IMR-90 (cell line): ENCODE measurements at regions not wholly inside any gene's neighbourhood (a gene's known extent, or its start where the extent isn't known, plus 50 kb on each side); places are given as distances from the start of the nearest gene placed in this dataset.

Experiments
- ATAC-seq: fragments of 200-7000 bp; cut with Tn5 transposase; 2 replicates; pipeline ENCODE4 v1.9.1; 2020; ENCODE audit warnings: low read depth, mild to moderate bottlenecking, moderate library complexity
- BruUV-seq: library from RNA; stranded (reverse); fragments of 400-500 nt; replicated peaks from 2 replicates; lab custom pipeline; 2021; lab: Mats Ljungman, UMichigan
- CTCF ChIA-PET: fragments of 300-600 bp; formaldehyde crosslinking; extraction: SDS; loops from one replicate; lab custom pipeline; 2021; ENCODE audit warnings: antibody characterized with exemption; lab: Yijun Ruan, JAX
- POLR2A ChIA-PET: fragments of 300-600 bp; sonication (Branson Sonifier 250); formaldehyde crosslinking; loops from one replicate; lab custom pipeline; 2022; ENCODE audit warnings: antibody characterized with exemption; ENCODE audit not compliant: unreplicated experiment; lab: Charles Lee
- DNase-seq: peaks from one replicate; pipeline ENCODE4 v3.0.0; 2013
- H2AFZ ChIP-seq: replicated peaks from 2 replicates; pipeline ENCODE3; 2013; ENCODE audit warnings: low read length, mild to moderate bottlenecking; ENCODE audit not compliant: poor library complexity
- H2AK5ac ChIP-seq: 2 replicates; pipeline ENCODE4 v1.6.1; 2013; ENCODE audit warnings: low read depth, low read length, inconsistent platforms
- H2AK9ac ChIP-seq: replicated peaks from 2 replicates; pipeline ENCODE3; 2013; ENCODE audit warnings: mild to moderate bottlenecking, low read depth, low read length, moderate library complexity; ENCODE audit not compliant: poor library complexity
- H2BK120ac ChIP-seq: 2 replicates; pipeline ENCODE4 v1.6.1; 2013; ENCODE audit warnings: low read depth, low read length, inconsistent platforms
- H2BK15ac ChIP-seq: 3 replicates; pipeline ENCODE4 v1.6.1; 2013; ENCODE audit warnings: low read depth, low read length, inconsistent platforms
- H2BK20ac ChIP-seq: 2 replicates; pipeline ENCODE4 v1.6.1; 2013; ENCODE audit warnings: low read depth, mild to moderate bottlenecking, inconsistent platforms, low read length, moderate library complexity
- H2BK5ac ChIP-seq: 2 replicates; pipeline ENCODE4 v1.6.1; 2013; ENCODE audit warnings: mild to moderate bottlenecking, low read depth, low read length, inconsistent platforms; ENCODE audit not compliant: poor library complexity, severe bottlenecking
- H3K14ac ChIP-seq: replicated peaks from 2 replicates; pipeline ENCODE4 v1.6.1; 2013; ENCODE audit warnings: low read depth, low read length, inconsistent platforms
- H3K18ac ChIP-seq: 2 replicates; pipeline ENCODE4 v1.6.1; 2013; ENCODE audit warnings: low read depth, low read length, control low read depth
- H3K23ac ChIP-seq: 2 replicates; pipeline ENCODE4 v1.6.1; 2013; ENCODE audit warnings: low read depth, low read length, inconsistent platforms
- H3K27ac ChIP-seq: 2 replicates; pipeline ENCODE4 v1.5.1; 2013; ENCODE audit warnings: mild to moderate bottlenecking, control low read depth, low read length; ENCODE audit not compliant: insufficient read depth
- H3K27me3 ChIP-seq: 2 replicates; pipeline ENCODE4 v1.6.1; 2013; ENCODE audit warnings: low read length; ENCODE audit not compliant: control insufficient read depth, insufficient read depth
- H3K36me3 ChIP-seq: 2 replicates; pipeline ENCODE4 v1.6.1; 2013; ENCODE audit warnings: low read length, mixed read lengths; ENCODE audit not compliant: control insufficient read depth, insufficient read depth
- H3K4ac ChIP-seq: 2 replicates; pipeline ENCODE4 v1.6.1; 2013; ENCODE audit warnings: low read depth, low read length, inconsistent platforms
- H3K4me1 ChIP-seq: 2 replicates; pipeline ENCODE4 v1.6.1; 2013; ENCODE audit warnings: low read length, mixed read lengths; ENCODE audit not compliant: control insufficient read depth, insufficient read depth
- H3K4me2 ChIP-seq: 2 replicates; pipeline ENCODE4 v1.6.1; 2013; ENCODE audit warnings: low read depth, mild to moderate bottlenecking, control low read depth, low read length, moderate library complexity
- H3K4me3 ChIP-seq: 2 replicates; pipeline ENCODE4 v1.5.1; 2013; ENCODE audit warnings: low read depth, mild to moderate bottlenecking, control low read depth, low read length, moderate library complexity; ENCODE audit not compliant: insufficient read depth
- H3K56ac ChIP-seq: 2 replicates; pipeline ENCODE4 v1.6.1; 2013; ENCODE audit warnings: low read length, inconsistent platforms; ENCODE audit not compliant: insufficient read depth; ENCODE audit errors: extremely low read depth
- H3K79me1 ChIP-seq, 2 experiments: 2 replicates each; pipeline ENCODE4 v1.6.1; 2013; ENCODE audit warnings: low read length in 2 of 2, inconsistent platforms in 1 of 2, low read depth in 1 of 2
- H3K9ac ChIP-seq: 2 replicates; pipeline ENCODE4 v1.6.1; 2013; ENCODE audit warnings: low read depth, low read length, control low read depth
- H3K9me1 ChIP-seq: 2 replicates; pipeline ENCODE4 v1.6.1; 2013; ENCODE audit warnings: low read length, inconsistent platforms; ENCODE audit not compliant: insufficient read depth
- H3K9me3 ChIP-seq: 2 replicates; pipeline ENCODE4 v1.6.1; 2013; ENCODE audit warnings: low read length; ENCODE audit not compliant: control insufficient read depth, insufficient read depth
- H4K20me1 ChIP-seq: 2 replicates; pipeline ENCODE4 v1.6.1; 2013; ENCODE audit warnings: low read length, inconsistent platforms; ENCODE audit not compliant: insufficient read depth
- H4K5ac ChIP-seq: 2 replicates; pipeline ENCODE4 v1.6.1; 2013; ENCODE audit warnings: mild to moderate bottlenecking, low read depth, low read length, control low read depth
- H4K8ac ChIP-seq, 2 experiments: 2 replicates each; pipeline ENCODE4 v1.6.1; 2013; ENCODE audit warnings: low read depth in 2 of 2, low read length in 2 of 2, control low read depth in 1 of 2, inconsistent platforms in 1 of 2
- H4K91ac ChIP-seq: 2 replicates; pipeline ENCODE4 v1.6.1; 2013; ENCODE audit warnings: low read depth, low read length, inconsistent platforms; ENCODE audit not compliant: insufficient read depth
- CEBPB ChIP-seq: IDR thresholded peaks from 2 replicates; pipeline ENCODE4 v1.6.1; 2012; ENCODE audit warnings: low read depth, low read length, improper control_type of control experiment
- CTCF ChIP-seq: conservative IDR thresholded peaks from 2 replicates; pipeline ENCODE4 v1.5.1; 2012; ENCODE audit warnings: mild to moderate bottlenecking, low read depth, low read length, improper control_type of control experiment
- MAFK ChIP-seq: IDR thresholded peaks from 2 replicates; pipeline ENCODE4 v1.6.1; 2012; ENCODE audit warnings: low read depth, low read length, improper control_type of control experiment
- MAZ ChIP-seq: IDR thresholded peaks from 2 replicates; pipeline ENCODE4 v1.6.1; 2012; ENCODE audit warnings: low read depth, mild to moderate bottlenecking, low read length, improper control_type of control experiment, moderate library complexity, borderline replicate concordance
- POLR2A ChIP-seq: IDR thresholded peaks from 2 replicates; pipeline ENCODE4 v1.6.1; 2012; ENCODE audit warnings: mild to moderate bottlenecking, low read depth, low read length
- RAD21 ChIP-seq: IDR thresholded peaks from 2 replicates; pipeline ENCODE4 v1.6.1; 2012; ENCODE audit warnings: low read length, improper control_type of control experiment
- WGBS, 2 experiments: methylation state at CpG; one replicate each; pipeline versions ENCODE4 v1.1.5 to v1.1.7; 2013; ENCODE audit warnings: missing lambda C conversion rate in 2 of 2; ENCODE audit not compliant: insufficient read length in 1 of 2; ENCODE audit errors: extremely low coverage in 2 of 2; 5-methylcytosine and 5-hydroxymethylcytosine counted together
- dilution Hi-C: fragments of 300-500 bp; cut with HindIII; formaldehyde crosslinking; loops from one replicate; pipeline ENCODE4 v1.14.3; 2018; ENCODE audit warnings: low sequenced_read_pairs; ENCODE audit not compliant: unreplicated experiment
- in situ Hi-C: fragments of 300-500 bp; cut with MboI; formaldehyde crosslinking; loops from 3 replicates; pipeline ENCODE4 v1.14.3; 2019; ENCODE audit warnings: low sequenced_read_pairs, inconsistent platforms, mixed read lengths
- intact Hi-C: fragments of 100-400 bp; cut with micrococcal nuclease; formaldehyde crosslinking; loops from 2 replicates; pipeline ENCODE4 v1.10.0; 2022

- H3K18ac ChIP-seq: no peak overlapping the region
- H2AK5ac ChIP-seq: no peak overlapping the region
- H4K5ac ChIP-seq: no peak overlapping the region
- dilution Hi-C loops: no loop called here
- no peak for DNase-seq
- no peaks in the 10 kb centered on the region for H4K20me1 ChIP-seq
- peaks cover 5% of the 10 kb centered on the region; the same call in 1 of the 2 replicates for H3K9me3 ChIP-seq
- H4K91ac ChIP-seq: no peak overlapping the region
- H3K56ac ChIP-seq: no peak overlapping the region
- no peaks in the 10 kb centered on the region for H3K9me1 ChIP-seq
- H3K4me3 ChIP-seq: no peak overlapping the region
- H3K4me2 ChIP-seq: no peak overlapping the region
- no peak for TF ChIP-seq CEBPB
- no peak for TF ChIP-seq MAFK
- no peak for TF ChIP-seq RAD21
- TF ChIP-seq POLR2A: no peak
- TF ChIP-seq CTCF: no peak
- no peak for TF ChIP-seq MAZ
- CTCF ChIA-PET: no interaction called here
- POLR2A ChIA-PET: no interaction called here
- intact Hi-C loops: no loop called here
- no peaks in the 10 kb centered on the region for H3K4me1 ChIP-seq
- H3K79me1 ChIP-seq: no peaks in the 10 kb centered on the region
- in situ Hi-C loops: no loop called here
- no peak overlapping the region for H2AK9ac ChIP-seq
- H4K8ac ChIP-seq: no peak overlapping the region
- no peak overlapping the region for H2BK120ac ChIP-seq
- no peak overlapping the region for H3K27ac ChIP-seq
- no peak overlapping the region for H2BK5ac ChIP-seq
- ATAC-seq: no peak
- H3K14ac ChIP-seq: no peak overlapping the region
- no peaks in the 10 kb centered on the region for H3K27me3 ChIP-seq
- no peak overlapping the region for H2AFZ ChIP-seq
- WGBS, 2 experiments: no CpG with 5 or more reads among the region's 2 CpGs
- H2BK15ac ChIP-seq: no peak overlapping the region
- BruUV-seq: no TSS peak
- no peak overlapping the region for H3K23ac ChIP-seq
- no peak overlapping the region for H2BK20ac ChIP-seq
- H3K36me3 ChIP-seq: no peaks in the 10 kb centered on the region
- no peak overlapping the region for H3K9ac ChIP-seq
- no peak overlapping the region for H3K4ac ChIP-seq
Observed at GRCh38 chr6:49097116-49097515, 365.9 kb downstream of the MMUT start.
